ENCODE measurements at regions not wholly inside any gene's neighbourhood (a gene's known extent, or its start where the extent isn't known, plus 50 kb on each side); places are given as distances from the start of the nearest gene placed in this dataset.

- no peak overlapping the region for H3K4me3 ChIP-seq (ENCODE audit: control insufficient read depth, low read depth, low read length)
- no peak for TF ChIP-seq CTCF (IDR thresholded peaks at IDR 0.05; ENCODE audit: control insufficient read depth, insufficient read depth, low read depth, low read length, missing control alignments)
- DNase-seq (ENCODE audit: low read depth), result no peak
Measured at GRCh38 chr5:67510204-67510603, 313.6 kb upstream of the CD180 start.

GRCh38 chr5:67509402-67510186 lies 313.0 kb upstream of the CD180 start:
- no peak for DNase-seq (ENCODE audit: low read depth)
- no peak overlapping the region for H3K4me3 ChIP-seq (ENCODE audit: control insufficient read depth, low read depth, low read length)
- no peak for TF ChIP-seq CTCF (IDR thresholded peaks at IDR 0.05; ENCODE audit: control insufficient read depth, insufficient read depth, low read depth, low read length, missing control alignments)

GRCh38 chr5:67506241-67506640 lies 309.6 kb upstream of the CD180 start:
- no peak for DNase-seq (ENCODE audit: low read depth)
- TF ChIP-seq CTCF (IDR thresholded peaks at IDR 0.05; ENCODE audit: control insufficient read depth, insufficient read depth, low read depth, low read length, missing control alignments), result no peak
- no peak overlapping the region for H3K4me3 ChIP-seq (ENCODE audit: control insufficient read depth, low read depth, low read length)

- DNase-seq (ENCODE audit: low read depth), result no peak
- no peak overlapping the region for H3K4me3 ChIP-seq (ENCODE audit: control insufficient read depth, low read depth, low read length)
- no peak for TF ChIP-seq CTCF (IDR thresholded peaks at IDR 0.05; ENCODE audit: control insufficient read depth, insufficient read depth, low read depth, low read length, missing control alignments)
Measured at GRCh38 chr5:67502951-67503350, 306.4 kb upstream of the CD180 start.

GRCh38 chr5:67496051-67496450 lies 299.5 kb upstream of the CD180 start:
- TF ChIP-seq CTCF (IDR thresholded peaks at IDR 0.05; ENCODE audit: control insufficient read depth, insufficient read depth, low read depth, low read length, missing control alignments), result no peak
- H3K4me3 ChIP-seq (ENCODE audit: control insufficient read depth, low read depth, low read length), result no peak overlapping the region
- no peak for DNase-seq (ENCODE audit: low read depth)

- no peak overlapping the region for H3K4me3 ChIP-seq (ENCODE audit: control insufficient read depth, low read depth, low read length)
- no peak for DNase-seq (ENCODE audit: low read depth)
- TF ChIP-seq CTCF (IDR thresholded peaks at IDR 0.05; ENCODE audit: control insufficient read depth, insufficient read depth, low read depth, low read length, missing control alignments), result no peak
Measured at GRCh38 chr5:67495072-67495471, 298.5 kb upstream of the CD180 start.

Data from AG09309 (cell line).